Fibroblast of upper back skin (primary cell): ENCODE measurements at regions not wholly inside any gene's neighbourhood (a gene's known extent, or its start where the extent isn't known, plus 50 kb on each side); places are given as distances from the start of the nearest gene placed in this dataset.
A peak's percentile ranks its signal among the peaks of the same experiment; 100 is the strongest.
"Not testable (repeated sequence)": the region's sequence is repeated elsewhere in the genome, so short reads cannot be mapped to it uniquely, and the experiment has no call there.

Source experiments
- DNase-seq: peaks from one replicate; pipeline ENCODE4 v3.0.0-alpha.2; 2013

- DNase-seq: not testable (repeated sequence)
Measured at GRCh38 chr4:183044924-183045640, 54.0 kb upstream of the WWC2 start.

GRCh38 chr4:183038436-183038835, 60.6 kb upstream of the WWC2 start:
- peak; percentile 5 for DNase-seq

GRCh38 chr4:183035726-183036415, 63.2 kb upstream of the WWC2 start:
- no peak for DNase-seq

DNA sequence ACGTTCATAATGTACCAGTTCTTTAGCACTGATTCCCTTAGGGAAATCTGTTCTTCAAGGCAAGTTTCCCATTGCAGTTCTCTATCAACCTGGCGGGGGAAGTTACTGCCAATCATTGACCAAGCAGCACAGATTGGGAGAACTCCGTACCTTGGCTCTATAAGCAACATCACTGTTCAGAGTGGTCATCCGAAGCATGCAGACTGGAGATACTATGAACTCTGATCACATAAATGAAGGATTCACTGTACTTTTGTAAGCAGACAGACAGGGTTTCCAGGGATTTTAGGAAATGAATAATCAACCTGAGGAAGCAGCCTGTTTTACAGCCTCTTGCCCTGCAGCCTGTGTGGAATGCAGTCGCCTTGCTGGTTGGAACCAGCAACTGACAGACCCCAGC, 63.8 kb upstream of the WWC2 start:
- DNase-seq: no peak

- DNase-seq: no peak
Measured at GRCh38 chr4:183030823-183031222, 68.2 kb upstream of the WWC2 start.

DNA sequence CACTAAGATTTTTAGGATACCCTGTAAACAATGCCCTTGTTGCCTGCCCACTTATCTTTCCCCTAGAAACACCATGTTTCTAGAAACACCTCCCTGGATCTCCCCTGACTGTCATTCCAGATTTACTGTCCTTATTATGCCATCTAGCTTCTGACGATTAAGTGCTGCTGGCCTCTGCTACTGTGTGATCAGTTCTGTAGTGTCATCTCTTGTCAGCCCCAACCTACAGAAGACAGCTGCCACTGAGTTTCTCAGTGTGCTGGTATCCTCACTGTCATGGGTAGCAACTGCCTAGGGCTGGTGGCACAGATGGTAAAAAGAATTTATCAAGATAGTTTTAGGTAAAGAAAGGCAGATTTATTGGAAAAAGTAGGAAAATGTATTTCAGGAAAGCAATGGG, 68.7 kb upstream of the WWC2 start:
- DNase-seq: no peak

DNA sequence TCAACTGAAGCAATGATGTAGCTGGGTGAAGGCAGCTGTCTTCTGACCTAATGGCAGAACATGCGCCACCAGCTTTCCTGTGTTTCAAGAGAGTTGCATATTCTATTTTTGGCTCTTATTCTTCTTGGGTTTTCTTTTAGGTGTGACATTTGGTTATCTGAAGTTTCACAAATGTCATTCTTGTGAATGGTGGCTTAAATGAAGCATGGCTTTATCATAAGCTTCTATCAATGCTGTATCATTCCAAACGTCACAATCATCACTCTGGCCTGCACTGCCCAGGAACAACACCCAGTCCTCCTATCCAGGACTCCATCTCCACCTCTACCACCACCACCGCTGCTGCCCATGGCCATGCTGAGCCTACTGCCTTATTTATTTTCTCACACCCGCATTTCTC, 69.7 kb upstream of the WWC2 start:
- DNase-seq: no peak

GRCh38 chr4:183026701-183027100, 72.4 kb upstream of the WWC2 start:
- DNase-seq: no peak

DNA sequence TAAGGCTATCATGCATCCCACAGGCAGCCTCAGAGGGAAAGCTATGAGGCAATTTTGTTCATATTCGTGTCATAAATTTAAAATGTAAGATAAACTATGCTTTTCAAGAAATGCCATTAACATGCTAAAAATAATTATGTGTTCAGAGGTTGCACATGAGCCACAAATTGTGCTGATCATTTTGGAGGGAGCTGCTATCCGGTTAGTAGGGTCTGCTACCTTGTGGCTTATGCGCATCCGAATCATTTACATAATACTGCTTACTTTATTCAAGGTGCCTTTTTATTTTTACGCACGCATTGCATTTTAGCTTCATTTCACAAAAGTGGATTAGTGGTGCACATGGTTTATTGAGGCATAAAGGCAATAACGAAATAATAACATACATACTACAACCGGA, 76.4 kb upstream of the WWC2 start:
- DNase-seq: no peak

DNA sequence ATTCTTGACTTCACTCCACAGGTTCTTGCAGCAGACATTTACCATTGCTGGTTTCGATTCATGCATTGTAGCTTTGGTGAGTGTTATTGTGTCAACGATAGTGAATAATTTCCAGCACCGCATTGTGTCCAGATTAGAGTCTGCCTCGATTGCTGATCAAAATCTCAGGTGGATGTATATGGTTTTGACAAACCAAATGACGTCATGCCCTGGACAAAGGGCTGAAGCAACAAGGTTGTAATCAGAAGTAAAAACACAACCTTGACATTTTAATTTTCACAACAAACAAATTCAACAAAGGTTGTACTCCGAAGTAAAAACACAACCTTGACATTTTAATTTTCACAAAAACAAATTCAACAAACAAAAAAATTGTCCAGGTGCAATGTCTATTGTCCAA, 81.1 kb upstream of the WWC2 start:
- DNase-seq: no peak

DNA sequence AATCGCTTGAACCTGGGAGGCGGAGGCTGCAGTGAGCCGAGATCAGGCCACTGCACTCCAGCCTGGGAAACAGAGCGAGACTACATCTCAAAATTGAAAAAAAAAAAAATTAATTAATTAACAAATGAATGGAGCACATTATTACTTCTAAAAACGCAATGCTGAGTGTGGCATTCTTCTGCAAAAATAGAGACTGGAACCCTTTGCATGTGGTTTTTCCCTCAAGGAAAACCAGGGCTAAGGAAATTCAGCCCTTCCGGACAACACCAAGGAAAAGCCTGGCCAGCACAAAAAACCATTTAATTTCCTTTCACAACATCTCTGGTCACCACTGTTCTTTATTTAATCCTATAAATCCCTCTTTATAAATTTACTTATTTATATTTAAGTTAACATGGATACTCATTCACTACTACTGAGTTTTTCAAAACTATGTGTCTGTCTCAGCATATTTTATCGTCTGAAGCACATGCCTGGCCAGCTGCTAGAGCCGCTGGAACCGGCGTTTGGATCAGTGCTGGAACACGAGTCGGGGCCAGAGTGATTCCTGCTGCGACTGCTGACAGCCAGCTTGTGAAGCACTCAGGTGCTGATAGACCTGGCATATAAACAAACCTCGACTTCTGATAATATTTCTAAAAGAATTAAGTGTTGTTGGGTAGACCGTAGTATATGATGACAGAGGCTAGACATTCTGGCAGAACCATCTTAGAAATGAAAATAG, 84.5 kb upstream of the WWC2 start:
- DNase-seq: no peak

- no peak for DNase-seq
Measured at GRCh38 chr4:183013730-183014002, 85.4 kb upstream of the WWC2 start.

DNA sequence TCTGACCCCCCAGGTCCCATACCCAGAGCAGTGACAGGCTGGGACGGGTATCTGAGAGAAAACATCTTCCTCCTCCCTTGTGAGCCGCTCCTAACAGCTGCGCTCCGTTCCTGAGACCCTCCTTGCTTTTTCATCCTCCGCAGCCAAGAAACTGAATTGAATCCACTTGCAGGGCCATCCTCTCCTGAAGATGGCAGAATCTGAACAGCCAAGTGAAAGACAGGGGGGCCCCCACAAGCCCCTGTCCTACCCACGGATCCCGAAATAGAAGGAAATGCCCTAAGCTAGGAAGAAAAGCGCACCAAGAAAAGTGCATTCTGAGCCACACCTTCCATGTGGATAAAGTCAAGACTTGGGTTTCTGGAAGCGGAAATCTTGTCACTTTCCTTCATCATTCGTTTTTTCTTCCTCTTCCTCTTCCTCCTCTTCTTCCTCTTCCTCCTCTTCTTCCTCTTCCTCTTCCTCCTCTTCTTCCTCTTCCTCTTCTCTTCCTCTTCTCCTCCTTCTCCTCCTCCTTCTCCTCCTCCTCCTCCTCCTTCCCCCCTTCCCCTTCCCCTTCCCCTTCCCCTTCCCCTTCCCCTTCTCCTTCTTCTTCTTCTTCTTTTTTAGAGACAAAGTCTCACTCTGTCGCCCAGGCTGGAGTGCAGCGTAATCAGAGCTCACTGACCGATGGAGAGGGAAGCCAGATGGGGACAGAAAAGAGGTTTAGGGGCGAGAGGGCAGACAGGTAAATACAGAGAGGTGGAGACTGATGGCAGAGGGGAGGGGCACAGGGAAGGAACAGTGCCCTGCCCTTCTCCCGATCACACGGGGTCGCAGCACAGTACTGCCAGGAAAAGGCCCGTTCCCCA, 86.0 kb upstream of the WWC2 start:
- no peak for DNase-seq

DNA sequence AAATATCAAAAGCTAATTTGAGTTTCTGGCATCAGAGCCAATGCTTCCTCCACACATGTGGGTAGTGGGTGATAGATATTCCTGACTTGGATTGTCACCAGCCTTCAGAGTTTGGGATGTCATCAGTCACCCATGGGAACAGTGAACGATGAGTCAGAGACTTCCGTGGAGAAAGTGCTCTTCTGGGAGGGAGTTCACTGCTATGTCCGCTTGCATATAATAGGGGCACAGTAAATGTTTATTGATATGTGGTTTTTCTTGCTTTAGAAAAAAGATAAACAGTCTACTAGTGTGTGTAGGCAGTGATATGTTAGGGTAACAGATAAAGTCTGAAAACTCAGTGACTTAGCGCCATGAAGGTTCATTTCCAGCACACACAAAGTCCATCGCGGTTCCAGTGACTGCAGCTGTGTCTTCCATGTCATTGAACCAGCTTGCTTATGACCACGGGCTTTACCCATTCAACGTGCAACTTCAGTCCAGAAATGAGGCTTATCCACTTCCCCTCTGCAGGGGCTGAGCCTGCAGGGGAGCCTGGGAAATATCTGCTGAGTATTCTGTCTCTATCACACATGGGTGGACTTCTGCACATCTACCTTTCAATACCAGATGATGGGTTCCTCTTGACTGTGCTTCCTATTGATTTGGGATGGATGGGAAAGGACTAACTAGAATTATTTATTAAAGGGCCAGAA, 87.7 kb upstream of the WWC2 start:
- no peak for DNase-seq

DNA sequence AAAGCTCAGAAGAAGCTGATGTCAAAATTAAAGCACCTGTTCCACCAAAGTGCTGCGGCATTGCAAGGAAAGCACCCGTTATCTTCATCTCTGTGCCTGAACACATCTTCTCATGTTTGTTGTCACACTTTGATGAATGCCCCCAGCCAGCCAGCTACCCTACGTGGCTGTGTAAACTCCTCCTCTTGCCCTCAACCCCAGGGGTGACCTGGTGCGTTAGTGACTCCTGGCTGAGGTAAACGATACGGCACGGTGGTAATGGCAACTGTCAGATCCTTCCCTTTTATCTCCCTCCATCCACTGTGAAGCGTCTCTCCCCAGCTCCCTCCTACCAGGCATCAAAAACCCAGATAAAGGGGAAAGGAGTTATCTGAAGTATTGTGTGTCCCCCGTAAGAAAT, 90.6 kb upstream of the WWC2 start:
- no peak for DNase-seq

DNA sequence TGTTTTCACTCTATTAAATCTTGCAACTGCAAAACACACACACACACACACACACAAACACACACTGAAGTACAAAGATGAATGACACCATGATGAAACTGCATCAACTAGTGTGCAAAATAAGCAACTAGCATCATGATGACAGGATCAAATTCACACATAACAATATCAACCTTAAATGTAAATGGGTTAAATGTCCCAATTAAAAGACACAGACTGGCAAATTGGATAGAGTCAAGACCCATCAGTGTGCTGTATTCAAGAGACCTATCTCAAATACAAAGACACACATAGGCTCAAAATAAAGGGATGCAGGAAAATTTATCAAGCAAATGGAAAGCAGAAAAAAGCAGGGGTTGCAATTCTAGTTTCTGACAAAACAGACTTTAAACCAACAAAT, 87.2 kb upstream of the DCTD start:
- DNase-seq: not testable (repeated sequence)

- DNase-seq: no peak
Measured at GRCh38 chr4:182994171-182994570, 77.0 kb upstream of the DCTD start.

DNA sequence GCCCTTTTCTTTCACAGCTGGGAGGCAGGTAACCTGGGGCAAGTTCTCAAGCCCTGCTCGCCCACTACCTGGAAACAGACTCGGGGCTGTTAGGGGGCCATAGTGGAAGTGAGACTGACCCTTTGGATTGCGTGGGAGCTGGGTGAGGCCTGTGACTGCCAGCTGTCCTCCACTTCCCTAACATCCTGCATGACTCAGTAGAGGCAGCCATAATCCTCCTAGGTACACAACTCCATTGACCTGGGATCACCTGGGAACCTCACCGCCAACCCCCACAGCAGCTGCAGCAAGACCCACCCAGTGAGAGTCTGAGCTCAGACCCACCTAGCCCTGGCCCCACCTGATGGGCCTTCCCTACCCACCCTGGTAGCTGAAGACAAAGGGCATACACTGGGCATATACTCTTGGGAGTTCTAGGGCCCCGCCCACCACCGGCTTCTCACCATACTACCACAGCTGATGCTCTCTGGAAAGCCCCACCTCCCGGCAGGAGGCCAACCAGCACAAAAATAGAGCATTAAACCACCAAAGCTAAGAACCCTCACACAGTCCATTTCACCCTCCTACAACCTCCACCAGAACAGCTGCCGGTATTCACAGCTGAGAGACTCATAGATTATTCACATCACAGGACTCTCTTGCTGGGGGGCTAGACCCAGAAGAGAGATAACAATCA, 61.1 kb upstream of the DCTD start:
- DNase-seq: peak; percentile 87

DNA sequence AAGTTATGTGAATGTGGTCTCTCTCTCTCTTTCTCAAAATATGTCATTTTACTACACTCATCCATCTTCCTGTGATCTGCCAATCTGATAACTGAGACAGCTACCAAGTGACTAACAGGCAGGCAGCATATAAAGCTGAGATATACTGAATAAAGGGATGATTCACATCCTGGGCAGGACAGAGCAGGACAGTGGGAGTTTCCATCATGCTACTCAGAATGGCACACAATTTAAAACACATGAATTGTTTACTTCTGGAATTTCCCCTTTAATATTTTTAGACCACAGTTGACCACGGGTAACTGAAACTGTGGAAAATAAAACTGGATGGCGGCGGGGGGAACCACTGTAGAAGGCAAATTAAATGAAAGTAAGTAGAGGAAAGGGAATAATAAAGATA, 58.6 kb upstream of the DCTD start:
- DNase-seq: peak; percentile 83

GRCh38 chr4:182973941-182974340, 56.8 kb upstream of the DCTD start:
- no peak for DNase-seq

- peak; percentile 26 for DNase-seq
Measured at GRCh38 chr4:182973511-182973911, 56.3 kb upstream of the DCTD start.

GRCh38 chr4:182971702-182972101, 54.5 kb upstream of the DCTD start:
- DNase-seq: no peak
